BLaER1 treated with 17β-estradiol and CSF1 and Interleukin-3, amounts not matched to agents 10 nM and 100 nM (cell line): ENCODE measurements at regions not wholly inside any gene's neighbourhood (a gene's known extent, or its start where the extent isn't known, plus 50 kb on each side); places are given as distances from the start of the nearest gene placed in this dataset.
A peak's percentile ranks its signal among the peaks of the same experiment; 100 is the strongest.

ENCODE experiments used
- H3K27ac ChIP-seq, 11 experiments: shearing (Covaris generic); formaldehyde crosslinking; 2 replicates each; pipeline ENCODE4 v1.8.1; 2022
- H3K27me3 ChIP-seq, 11 experiments: shearing (Covaris generic); formaldehyde crosslinking; 2 replicates each; pipeline ENCODE4 v1.8.1; 2022
- H3K36me3 ChIP-seq, 11 experiments: shearing (Covaris generic); formaldehyde crosslinking; 2 replicates each; pipeline ENCODE4 v1.8.1; 2022
- H3K4me1 ChIP-seq, 10 experiments: shearing (Covaris generic); formaldehyde crosslinking; 2 replicates each; pipeline ENCODE4 v1.8.1; 2022
- H3K4me2 ChIP-seq, 11 experiments: shearing (Covaris generic); formaldehyde crosslinking; 2 replicates each; pipeline ENCODE4 v1.8.1; 2022
- H3K4me3 ChIP-seq, 10 experiments: shearing (Covaris generic); formaldehyde crosslinking; 2 replicates each; pipeline ENCODE4 v1.8.1; 2022
- H3K9ac ChIP-seq, 11 experiments: shearing (Covaris generic); formaldehyde crosslinking; 2 replicates each; pipeline ENCODE4 v1.8.1; 2022
- H3K9me3 ChIP-seq, 11 experiments: shearing (Covaris generic); formaldehyde crosslinking; replicated peaks in 1 of 11; 2 replicates each; pipeline ENCODE4 v1.8.1; 2022
- H4K20me1 ChIP-seq, 11 experiments: shearing (Covaris generic); formaldehyde crosslinking; 2 replicates each; pipeline ENCODE4 v1.8.1; 2022
- Cebpa-rat ChIP-seq, 11 experiments: shearing (Covaris generic); IDR thresholded peaks; 2 replicates each; pipeline ENCODE4 v1.8.1; 2022

DNA sequence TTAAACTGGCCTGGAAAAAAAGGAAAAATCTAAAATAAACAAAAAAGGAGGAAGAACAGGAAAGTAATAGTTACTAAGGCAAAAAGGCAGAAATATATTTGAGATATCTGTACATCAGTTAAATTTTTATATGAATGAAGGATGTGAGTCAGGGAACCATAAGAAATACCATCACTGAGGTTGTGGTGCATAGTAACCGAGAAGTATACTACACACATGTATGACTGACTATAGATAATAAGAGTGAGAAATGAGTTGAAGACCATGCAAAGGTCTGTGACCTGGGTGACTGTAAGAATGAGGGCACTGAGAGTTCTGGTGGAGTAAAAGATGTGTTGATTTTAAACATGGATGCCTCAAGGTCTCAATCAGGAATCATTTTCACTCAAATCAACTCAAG, 220.6 kb upstream of the FAM241A start:
- no peak overlapping the region for H3K4me3 ChIP-seq
- no peak overlapping the region for H3K27ac ChIP-seq
- no peaks in the 10 kb centered on the region for H3K27me3 ChIP-seq
- TF ChIP-seq Cebpa-rat (IDR thresholded peaks at IDR 0.05), result no peak
- H4K20me1 ChIP-seq, result no peaks in the 10 kb centered on the region
- H3K4me2 ChIP-seq, result no peak overlapping the region
- no peaks in the 10 kb centered on the region for H3K4me1 ChIP-seq
- H3K36me3 ChIP-seq, result no peaks in the 10 kb centered on the region
- H3K9me3 ChIP-seq, result no peaks in the 10 kb centered on the region
- H3K9ac ChIP-seq, result no peak overlapping the region

- H3K27me3 ChIP-seq, result peaks cover 0 to 11% (median 0%) of the 10 kb centered on the region in 11 experiments; a peak in 2 of 22 replicates
- TF ChIP-seq Cebpa-rat (IDR thresholded peaks at IDR 0.05), result no peak
- no peaks in the 10 kb centered on the region for H3K9me3 ChIP-seq
- H3K36me3 ChIP-seq, result no peaks in the 10 kb centered on the region
- peaks cover 3 to 13% (median 6%) of the 10 kb centered on the region in 10 experiments; a peak in 8 of 20 replicates for H3K4me1 ChIP-seq
- peak overlapping the region in 7 of 11 experiments; percentile 2 to 38 (median 29); a peak in 7 of 22 replicates for H3K4me2 ChIP-seq
- no peak overlapping the region for H3K27ac ChIP-seq
- H3K4me3 ChIP-seq, result no peak overlapping the region
- H3K9ac ChIP-seq, result no peak overlapping the region
- H4K20me1 ChIP-seq, result no peaks in the 10 kb centered on the region
Measured at GRCh38 chr4:111930659-111931058, 214.6 kb upstream of the FAM241A start.

DNA sequence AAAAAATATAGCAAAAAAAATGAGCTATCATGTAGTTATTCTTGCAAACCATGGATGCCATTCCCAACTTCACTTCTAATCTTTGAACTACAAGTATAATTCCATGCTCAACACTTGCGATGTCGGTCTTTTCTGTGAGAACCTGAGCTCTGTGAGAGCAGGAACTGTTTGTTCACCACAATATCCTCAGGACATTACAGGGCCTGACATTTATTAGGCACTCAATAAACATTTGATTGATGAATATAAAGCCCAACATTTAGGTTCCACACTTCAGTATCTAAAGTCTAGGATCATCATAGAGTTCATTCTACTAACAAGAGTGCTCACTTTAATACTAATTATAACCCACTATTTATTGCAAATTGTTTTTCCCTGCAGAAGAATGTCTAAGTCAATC, 211.6 kb upstream of the FAM241A start:
- Histone ChIP-seq H3K36me3 (no peaks in the 10 kb centered on the region), H3K27ac (no peak overlapping the region), H3K4me1 (peaks cover 3 to 13% (median 6%) of the 10 kb centered on the region in 10 experiments; a peak in 8 of 20 replicates), H3K4me3 (no peak overlapping the region), H3K4me2 (no peak overlapping the region), H3K9ac (no peak overlapping the region), H3K27me3 (peaks cover 0 to 11% (median 0%) of the 10 kb centered on the region in 11 experiments; a peak in 2 of 22 replicates), H3K9me3 (no peaks in the 10 kb centered on the region), H4K20me1 (no peaks in the 10 kb centered on the region)
- no peak for TF ChIP-seq Cebpa-rat (IDR thresholded peaks at IDR 0.05)

DNA sequence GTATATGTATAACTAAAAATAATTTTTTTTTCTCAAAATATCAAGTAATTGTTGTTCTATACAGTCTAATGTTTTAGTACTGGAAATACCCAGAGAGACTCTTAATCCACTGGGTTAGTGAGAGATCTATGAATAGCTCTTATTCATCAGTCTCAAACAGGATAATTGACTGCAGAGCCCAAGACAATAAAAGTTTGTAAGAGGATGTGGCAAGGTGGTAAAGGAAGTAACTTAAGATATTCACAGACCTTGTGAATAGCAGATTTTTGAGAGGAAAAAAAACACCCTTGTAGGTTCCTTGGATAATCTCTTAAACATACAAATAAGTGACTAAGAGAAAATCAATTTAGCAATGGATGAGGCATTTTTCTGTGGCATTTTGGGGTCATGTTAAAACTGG, 210.9 kb upstream of the FAM241A start:
- no peak for TF ChIP-seq Cebpa-rat (IDR thresholded peaks at IDR 0.05)
- Histone ChIP-seq H3K9ac (no peak overlapping the region), H3K36me3 (no peaks in the 10 kb centered on the region), H3K4me1 (peaks cover 3 to 13% (median 6%) of the 10 kb centered on the region in 10 experiments; a peak in 8 of 20 replicates), H3K27me3 (peaks cover 0 to 11% (median 0%) of the 10 kb centered on the region in 11 experiments; a peak in 2 of 22 replicates), H3K4me3 (no peak overlapping the region), H3K4me2 (no peak overlapping the region), H4K20me1 (no peaks in the 10 kb centered on the region), H3K9me3 (no peaks in the 10 kb centered on the region), H3K27ac (no peak overlapping the region)

GRCh38 chr4:111937368-111937767, 207.9 kb upstream of the FAM241A start:
- Histone ChIP-seq H3K36me3 (no peaks in the 10 kb centered on the region), H3K4me2 (no peak overlapping the region), H3K4me1 (no peaks in the 10 kb centered on the region; a peak in 1 of 20 replicates), H3K27me3 (no peaks in the 10 kb centered on the region), H3K27ac (no peak overlapping the region), H3K9me3 (no peaks in the 10 kb centered on the region), H4K20me1 (no peaks in the 10 kb centered on the region), H3K9ac (no peak overlapping the region), H3K4me3 (no peak overlapping the region)
- 0 out of 22 replicates have a peak, but pooled peaks of 1 of the 11 experiments have one; percentile 27 for TF ChIP-seq Cebpa-rat (IDR thresholded peaks at IDR 0.05)

DNA sequence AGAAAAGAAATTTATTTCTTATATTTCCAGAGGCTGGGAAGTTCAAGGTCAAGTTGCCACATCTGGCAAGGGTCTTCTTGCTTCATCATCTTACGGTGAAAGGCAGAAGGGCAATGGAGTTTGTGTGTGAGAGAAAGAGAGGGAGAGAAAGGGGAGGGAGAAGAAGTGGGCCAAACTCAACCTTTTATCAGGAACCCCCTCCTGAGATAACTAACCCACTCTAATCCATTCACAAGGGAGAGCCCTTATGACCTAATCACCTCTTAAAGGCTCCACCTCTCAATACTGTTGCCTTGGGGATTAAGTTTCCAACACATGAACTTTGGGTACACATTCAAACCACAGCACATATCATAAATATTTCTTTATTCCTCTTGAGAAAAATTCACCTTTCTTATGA, 203.3 kb upstream of the FAM241A start:
- Histone ChIP-seq H4K20me1 (no peaks in the 10 kb centered on the region), H3K4me2 (no peak overlapping the region), H3K36me3 (no peaks in the 10 kb centered on the region), H3K27me3 (no peaks in the 10 kb centered on the region), H3K27ac (no peak overlapping the region), H3K9me3 (no peaks in the 10 kb centered on the region), H3K4me3 (no peak overlapping the region), H3K9ac (no peak overlapping the region), H3K4me1 (peaks cover 0 to 5% (median 0%) of the 10 kb centered on the region in 10 experiments; a peak in 2 of 20 replicates)
- no peak for TF ChIP-seq Cebpa-rat (IDR thresholded peaks at IDR 0.05)

DNA sequence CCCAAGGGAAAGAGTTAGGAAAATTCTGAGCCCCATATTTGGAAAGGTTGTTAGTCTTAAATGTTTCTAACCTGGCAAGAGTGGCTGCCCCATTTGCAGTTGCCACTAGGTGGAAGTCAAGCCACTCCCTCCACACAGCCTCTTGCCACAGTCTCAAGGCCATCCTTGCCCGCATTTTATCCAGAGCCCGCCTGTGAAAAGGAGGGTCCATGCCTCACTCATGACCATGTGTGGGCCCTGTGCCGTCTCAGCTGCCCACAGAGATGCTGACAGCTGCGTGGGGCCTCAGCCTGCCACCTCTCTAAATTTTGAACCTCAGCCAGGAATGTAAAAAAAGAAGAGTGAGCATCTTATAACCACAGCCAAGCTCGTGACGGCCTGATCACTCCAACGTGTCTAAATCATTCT, 201.5 kb upstream of the FAM241A start:
- peaks cover 0 to 6% (median 0%) of the 10 kb centered on the region in 10 experiments; a peak in 2 of 20 replicates for H3K4me1 ChIP-seq
- H3K27ac ChIP-seq, result no peak overlapping the region
- H3K4me2 ChIP-seq, result no peak overlapping the region
- peaks cover 0 to 3% (median 0%) of the 10 kb centered on the region in 11 experiments; a peak in 1 of 22 replicates for H4K20me1 ChIP-seq
- H3K27me3 ChIP-seq, result no peaks in the 10 kb centered on the region
- no peak overlapping the region for H3K4me3 ChIP-seq
- H3K9me3 ChIP-seq, result no peaks in the 10 kb centered on the region
- no peak overlapping the region for H3K9ac ChIP-seq
- TF ChIP-seq Cebpa-rat (IDR thresholded peaks at IDR 0.05), result no peak
- no peaks in the 10 kb centered on the region for H3K36me3 ChIP-seq

GRCh38 chr4:111945014-111945413, 200.2 kb upstream of the FAM241A start:
- H3K9ac ChIP-seq, result no peak overlapping the region
- no peak overlapping the region for H3K4me3 ChIP-seq
- no peak overlapping the region for H3K27ac ChIP-seq
- TF ChIP-seq Cebpa-rat (IDR thresholded peaks at IDR 0.05), result no peak
- H4K20me1 ChIP-seq, result peaks cover 0 to 3% (median 0%) of the 10 kb centered on the region in 11 experiments; a peak in 1 of 22 replicates
- peaks cover 0 to 6% (median 0%) of the 10 kb centered on the region in 10 experiments; a peak in 2 of 20 replicates for H3K4me1 ChIP-seq
- H3K36me3 ChIP-seq, result no peaks in the 10 kb centered on the region
- H3K27me3 ChIP-seq, result no peaks in the 10 kb centered on the region
- no peak overlapping the region for H3K4me2 ChIP-seq
- no peaks in the 10 kb centered on the region for H3K9me3 ChIP-seq

GRCh38 chr4:111946800-111947199, 198.5 kb upstream of the FAM241A start:
- Histone ChIP-seq H4K20me1 (peaks cover 0 to 3% (median 0%) of the 10 kb centered on the region in 11 experiments; a peak in 1 of 22 replicates), H3K36me3 (no peaks in the 10 kb centered on the region), H3K4me1 (peaks cover 0 to 9% (median 0%) of the 10 kb centered on the region in 10 experiments; a peak in 3 of 20 replicates), H3K4me2 (0 out of 22 replicates have a peak overlapping the region, but pooled peaks of 1 of the 11 experiments have one; percentile 29), H3K27ac (no peak overlapping the region), H3K27me3 (no peaks in the 10 kb centered on the region), H3K4me3 (no peak overlapping the region), H3K9me3 (no peaks in the 10 kb centered on the region), H3K9ac (no peak overlapping the region)
- TF ChIP-seq Cebpa-rat (IDR thresholded peaks at IDR 0.05), result no peak

- Histone ChIP-seq H3K27ac (no peak overlapping the region), H3K4me3 (no peak overlapping the region), H3K9me3 (peaks cover 0 to 4% (median 0%) of the 10 kb centered on the region in 11 experiments; a peak in 1 of 22 replicates), H3K9ac (no peak overlapping the region), H3K36me3 (no peaks in the 10 kb centered on the region), H3K27me3 (no peaks in the 10 kb centered on the region), H4K20me1 (peaks cover 0 to 3% (median 0%) of the 10 kb centered on the region in 11 experiments; a peak in 1 of 22 replicates), H3K4me1 (peaks cover 0 to 18% (median 0%) of the 10 kb centered on the region in 10 experiments; a peak in 4 of 20 replicates), H3K4me2 (no peak overlapping the region)
- no peak for TF ChIP-seq Cebpa-rat (IDR thresholded peaks at IDR 0.05)
Measured at GRCh38 chr4:111952688-111953087, 192.6 kb upstream of the FAM241A start.
